HG03442 (cell line): ENCODE measurements at regions not wholly inside any gene's neighbourhood (a gene's known extent, or its start where the extent isn't known, plus 50 kb on each side); places are given as distances from the start of the nearest gene placed in this dataset.
A peak's percentile ranks its signal among the peaks of the same experiment; 100 is the strongest.

ENCODE experiments used
- ATAC-seq: cut with Tn5 transposase; IDR thresholded peaks from one replicate; pipeline ENCODE4 v1.9.1; 2021; ENCODE audit warnings: mild to moderate bottlenecking, moderate library complexity; ENCODE audit not compliant: unreplicated experiment

- no peak for ATAC-seq
These were observed 165.3 kb upstream of the FAM241A start for GRCh38 chr4:111979921-111980320.

DNA sequence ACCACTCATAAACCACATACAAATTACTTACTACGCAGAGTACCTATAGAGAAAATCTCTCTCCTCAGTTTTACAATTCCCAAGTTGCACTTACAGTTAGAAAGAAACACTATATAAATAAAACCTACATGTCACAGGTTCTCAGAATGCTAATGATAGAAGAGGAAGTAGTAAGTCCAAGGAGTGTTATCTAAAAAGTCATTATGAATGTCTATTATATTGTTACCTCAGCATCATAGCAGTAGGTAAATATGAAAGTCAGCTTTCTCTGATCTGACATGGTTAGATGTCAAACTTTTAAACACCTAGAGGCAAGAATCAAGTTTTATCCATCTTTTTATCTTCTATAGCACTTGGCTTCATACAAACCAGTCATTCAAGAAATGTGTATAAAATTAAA, 163.2 kb upstream of the FAM241A start:
- no peak for ATAC-seq

DNA sequence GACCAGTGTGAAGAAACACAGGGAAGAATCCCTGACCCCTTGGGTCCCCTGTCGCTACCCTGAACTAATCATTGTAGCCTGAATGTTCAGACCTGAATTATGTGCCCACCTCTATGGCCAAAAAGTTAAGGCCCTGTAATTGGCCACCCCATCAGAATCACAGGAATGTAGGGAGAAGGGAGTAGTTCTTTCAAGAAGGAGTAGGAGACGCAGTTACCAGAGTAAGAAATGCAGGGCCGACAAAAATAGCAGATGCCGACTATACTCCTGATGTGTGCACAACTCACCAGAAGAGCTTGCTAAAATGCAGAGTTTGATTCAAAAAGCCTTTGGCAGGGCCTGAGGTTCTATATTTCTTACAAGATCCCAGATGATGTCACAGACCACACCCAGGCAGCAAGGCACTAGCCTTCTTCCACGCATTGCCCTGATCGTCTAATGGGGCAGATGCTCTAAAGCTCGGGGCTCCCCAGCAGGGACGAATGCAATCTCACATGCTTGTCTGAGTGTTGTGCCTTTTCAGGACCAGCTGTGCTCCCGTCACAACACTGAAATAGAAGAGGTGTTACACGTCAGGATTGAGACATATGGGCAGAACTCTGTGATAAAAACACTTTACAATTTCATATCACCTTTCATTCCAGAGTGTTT, 161.0 kb upstream of the FAM241A start:
- ATAC-seq, result no peak

DNA sequence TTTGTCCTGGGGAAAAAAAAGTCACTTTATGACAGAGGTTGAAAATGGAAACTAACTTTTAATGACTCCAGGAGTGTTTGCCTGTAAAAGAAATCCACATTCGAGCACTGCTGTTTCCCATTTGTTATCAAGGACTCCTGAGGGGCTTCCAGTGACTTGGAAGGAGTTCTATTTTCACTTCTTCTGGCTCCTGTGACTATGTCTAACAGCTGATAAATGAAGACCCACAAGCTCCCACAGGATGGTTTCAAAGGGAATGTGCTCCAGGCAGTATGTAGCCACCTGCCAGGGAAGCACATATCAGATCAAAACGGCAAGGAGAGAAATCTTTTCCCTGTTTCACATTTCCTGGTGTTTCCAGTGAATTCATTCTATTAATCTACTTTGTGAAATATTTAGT, 159.8 kb upstream of the FAM241A start:
- ATAC-seq, result no peak

GRCh38 chr4:111986095-111986494, 159.2 kb upstream of the FAM241A start:
- ATAC-seq, result no peak

GRCh38 chr4:111988514-111988913, 156.7 kb upstream of the FAM241A start:
- no peak for ATAC-seq

- ATAC-seq, result no peak
These were observed 155.4 kb upstream of the FAM241A start for GRCh38 chr4:111989817-111990216.

DNA sequence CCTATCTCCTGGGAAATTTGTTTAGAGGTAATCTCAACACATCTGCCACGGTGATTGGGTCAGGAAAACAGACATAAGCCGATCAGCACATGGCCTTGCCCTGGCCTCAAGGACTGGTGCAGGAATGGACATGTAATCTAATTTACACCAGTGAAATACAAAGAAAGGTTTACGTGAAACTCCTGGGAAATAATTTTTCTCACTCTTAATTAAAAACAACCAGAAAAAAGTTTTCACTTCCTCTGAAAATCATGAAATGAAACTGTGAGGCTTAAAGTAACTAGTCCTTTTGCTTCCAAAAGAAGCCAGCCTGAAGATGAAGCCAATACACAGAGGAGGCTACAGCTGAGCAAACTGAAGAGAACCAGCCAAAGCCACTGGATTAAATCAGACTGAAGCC, 154.1 kb upstream of the FAM241A start:
- peak; percentile 95 for ATAC-seq

DNA sequence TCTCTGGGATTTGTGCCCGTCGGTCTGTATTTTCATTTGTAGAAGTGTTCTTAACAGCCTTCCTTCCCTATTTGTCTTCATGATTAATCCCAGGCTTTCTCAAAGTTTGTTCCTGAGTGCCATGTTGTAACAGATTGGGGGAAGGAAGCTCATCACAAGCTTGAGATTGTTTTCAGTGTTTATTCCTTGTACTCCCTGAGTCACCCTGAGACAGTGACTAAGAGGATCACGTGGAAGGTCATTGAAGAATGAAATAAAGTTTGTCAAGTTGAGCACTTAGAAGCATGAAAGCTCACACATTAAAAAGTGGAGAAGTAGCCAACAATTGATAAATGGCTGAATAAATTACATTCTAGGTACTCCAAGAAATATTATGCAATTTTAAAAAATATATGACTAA, 153.5 kb upstream of the FAM241A start:
- no peak for ATAC-seq

DNA sequence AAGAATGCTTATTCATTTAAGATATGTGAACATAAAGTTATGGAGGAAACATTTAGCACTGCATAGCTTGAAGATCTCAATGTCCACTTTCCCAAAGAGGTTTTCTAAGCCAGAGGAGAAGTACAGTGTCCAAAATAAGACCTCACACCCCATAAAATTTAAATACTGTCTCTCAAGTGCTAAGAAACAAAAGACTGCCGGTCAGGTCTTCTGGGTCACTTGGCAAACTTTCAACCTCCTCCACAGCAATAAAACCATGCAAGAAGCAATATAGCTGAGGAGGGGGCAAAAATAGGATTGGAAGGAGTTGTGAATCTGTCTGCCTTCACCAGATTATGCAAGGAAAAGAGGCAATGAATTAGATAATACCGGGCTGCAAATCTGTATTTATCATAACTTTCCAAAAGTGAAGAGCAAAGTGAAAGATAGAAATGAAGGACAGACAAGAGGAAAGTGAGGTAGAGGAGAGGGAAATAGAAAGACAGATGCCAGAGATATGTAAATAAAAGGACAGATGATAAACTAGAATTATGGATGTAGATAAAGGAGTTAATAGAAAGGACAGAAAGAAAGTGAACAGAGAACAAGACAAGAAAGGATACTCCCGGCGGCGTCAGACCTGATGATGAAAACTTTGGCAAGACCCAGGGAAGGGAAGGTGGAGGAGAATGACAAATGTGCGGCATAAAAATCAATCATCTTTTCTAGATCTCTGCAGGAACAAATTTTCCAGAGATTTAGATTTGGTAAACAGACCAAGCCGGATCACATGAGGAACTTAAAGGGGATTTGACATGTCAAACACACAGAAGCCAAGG, 152.7 kb upstream of the FAM241A start:
- no peak for ATAC-seq

- ATAC-seq, result no peak
These were observed 150.9 kb upstream of the FAM241A start for GRCh38 chr4:111994392-111994791.

DNA sequence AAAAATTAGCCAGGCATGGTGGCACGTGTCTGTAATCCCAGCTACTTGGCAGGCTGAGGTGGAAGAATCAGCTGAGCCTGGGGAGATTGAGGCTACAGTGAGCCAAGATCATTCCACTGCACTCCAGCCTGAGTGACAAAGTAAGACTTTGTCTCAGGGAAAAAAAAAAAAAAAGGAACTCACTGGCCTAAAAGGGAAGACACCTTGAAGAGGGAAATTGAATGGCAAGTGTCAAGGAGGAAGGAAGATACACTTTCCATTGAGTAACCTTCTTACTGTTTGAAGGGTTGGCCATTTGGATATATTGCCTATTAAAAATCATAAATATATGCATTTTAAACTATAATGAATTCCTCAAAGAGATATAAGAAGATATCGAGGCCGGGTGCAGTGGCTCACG, 147.5 kb upstream of the FAM241A start:
- ATAC-seq, result no peak

DNA sequence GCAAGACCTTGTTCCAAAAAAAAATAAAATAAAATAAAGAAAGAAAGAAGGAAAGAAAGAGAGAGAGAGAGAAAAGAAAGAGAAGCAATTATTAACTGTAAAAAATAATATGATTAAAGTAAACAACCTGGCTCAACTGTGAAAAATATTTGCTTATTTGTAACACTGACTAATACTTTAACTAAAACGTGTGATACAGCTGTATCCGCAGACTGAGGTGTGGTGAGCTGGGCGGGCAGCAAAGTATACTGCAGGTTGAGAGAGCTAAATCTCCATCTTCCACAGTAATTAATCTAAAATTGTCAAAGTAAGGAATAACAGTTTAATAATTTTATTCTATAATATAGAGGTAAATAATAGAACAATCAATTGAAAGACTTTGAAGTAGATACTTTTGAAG, 145.5 kb upstream of the FAM241A start:
- ATAC-seq, result no peak

GRCh38 chr4:112001041-112001440, 144.2 kb upstream of the FAM241A start:
- ATAC-seq, result no peak

DNA sequence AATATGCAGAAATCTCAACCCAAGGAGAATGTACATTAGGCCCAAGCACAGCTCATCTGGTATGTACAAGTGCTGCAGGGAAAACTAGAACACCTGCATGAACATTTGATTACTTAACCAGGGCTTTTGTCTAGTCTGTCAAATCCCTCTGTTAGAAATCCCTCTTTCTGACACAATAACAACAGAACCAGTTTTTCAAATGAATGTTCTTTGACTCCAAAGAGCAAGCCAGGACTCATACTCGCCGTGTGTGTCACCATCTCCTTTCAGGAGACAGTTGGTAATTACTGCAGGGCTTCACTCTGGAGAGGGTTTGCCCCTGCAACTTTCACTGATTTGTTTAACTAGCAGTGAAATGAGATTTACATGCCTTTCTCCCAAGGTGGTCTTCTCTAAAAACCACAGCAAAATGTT, 143.0 kb upstream of the FAM241A start:
- no peak for ATAC-seq

DNA sequence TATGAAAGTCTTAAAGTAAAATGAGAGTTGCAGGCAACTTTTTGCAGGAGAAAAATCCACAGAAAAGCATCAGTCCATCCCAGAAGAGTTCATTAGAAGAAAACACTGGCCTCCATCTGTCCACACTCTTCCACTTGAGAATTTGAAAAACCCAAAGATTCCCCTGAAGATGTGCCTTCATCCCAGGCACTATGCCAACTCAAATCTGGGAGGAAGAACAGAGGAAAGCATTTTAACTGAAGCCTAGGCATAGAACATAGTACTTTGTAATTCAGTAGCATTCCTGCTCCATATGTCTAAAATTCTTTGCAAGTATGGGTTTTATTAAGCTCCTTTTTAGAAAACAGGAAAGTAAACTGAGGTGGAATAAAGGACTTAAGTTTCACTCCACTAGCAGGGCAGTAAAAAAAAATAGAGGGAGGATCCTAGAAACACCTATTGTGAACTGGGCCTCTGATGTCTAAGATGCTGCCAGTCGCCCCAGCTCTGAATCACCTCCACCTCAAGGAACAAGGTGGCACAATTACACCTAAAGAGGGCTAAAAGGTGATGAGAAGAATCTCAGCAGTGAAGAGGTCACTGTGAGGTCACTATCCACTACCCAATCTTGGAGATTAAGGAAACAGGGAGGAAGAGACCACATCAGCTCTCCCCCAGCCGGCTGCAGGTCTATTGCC, 141.9 kb upstream of the FAM241A start:
- no peak for ATAC-seq

- no peak for ATAC-seq
These were observed 140.2 kb upstream of the FAM241A start for GRCh38 chr4:112005027-112005426.

DNA sequence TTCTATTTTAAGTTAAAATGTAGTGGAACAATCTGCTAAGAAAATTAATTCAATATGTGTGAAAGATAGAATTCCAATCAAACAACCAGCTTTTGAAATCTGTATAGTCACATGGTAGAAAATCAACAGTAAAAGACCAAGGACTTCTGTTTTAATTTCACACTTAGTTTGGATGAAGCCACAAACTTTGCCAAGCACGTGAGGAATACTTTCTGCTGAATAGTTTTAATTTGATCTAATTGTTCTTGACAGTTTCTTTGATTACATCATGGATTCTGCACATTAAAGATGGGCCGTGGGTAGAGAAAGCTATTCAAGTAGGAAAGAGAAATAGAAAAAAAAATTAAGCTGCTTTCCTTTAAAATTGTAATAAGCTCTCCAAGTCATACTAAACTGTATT, 137.9 kb upstream of the FAM241A start:
- ATAC-seq, result no peak

DNA sequence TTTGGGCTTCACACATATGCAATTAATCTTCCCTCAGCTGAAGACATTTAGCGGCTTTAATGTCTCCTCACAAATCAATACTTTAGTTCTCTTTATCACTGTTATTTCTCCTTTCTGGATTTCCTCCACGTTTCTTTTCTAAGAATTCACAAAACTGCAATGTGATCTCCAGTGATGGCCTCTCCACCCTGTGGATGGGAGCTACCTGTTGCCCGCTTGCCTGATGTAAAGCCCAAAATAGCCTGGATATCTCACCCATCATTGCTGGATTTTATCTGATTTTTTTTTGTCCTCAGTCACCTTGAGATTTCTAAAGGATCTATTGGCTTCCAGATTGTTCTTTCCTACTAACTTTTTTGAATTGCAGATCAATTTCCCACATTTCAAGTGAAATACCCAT, 129.3 kb upstream of the FAM241A start:
- ATAC-seq, result no peak

- ATAC-seq, result no peak
These were observed 121.8 kb upstream of the FAM241A start for GRCh38 chr4:112023402-112023950.

DNA sequence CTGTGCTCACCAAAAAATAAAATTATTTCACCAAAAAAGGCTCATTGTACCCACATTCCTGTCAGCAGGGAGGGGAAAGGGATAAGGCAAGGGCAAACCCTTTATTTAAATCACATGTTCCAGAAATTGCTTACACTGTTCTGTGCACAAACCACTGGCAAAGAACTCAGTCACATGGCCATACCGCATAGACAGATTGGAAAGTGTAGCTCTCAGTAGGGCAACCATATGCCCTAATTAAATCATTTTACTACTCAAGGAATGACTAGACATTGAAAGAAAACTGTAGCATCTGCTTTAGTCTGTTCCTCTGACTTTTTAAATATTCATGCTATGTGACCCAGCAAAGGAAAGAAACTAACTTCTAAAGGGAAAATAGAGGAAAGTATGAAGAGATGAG, 119.2 kb upstream of the FAM241A start:
- no peak for ATAC-seq

DNA sequence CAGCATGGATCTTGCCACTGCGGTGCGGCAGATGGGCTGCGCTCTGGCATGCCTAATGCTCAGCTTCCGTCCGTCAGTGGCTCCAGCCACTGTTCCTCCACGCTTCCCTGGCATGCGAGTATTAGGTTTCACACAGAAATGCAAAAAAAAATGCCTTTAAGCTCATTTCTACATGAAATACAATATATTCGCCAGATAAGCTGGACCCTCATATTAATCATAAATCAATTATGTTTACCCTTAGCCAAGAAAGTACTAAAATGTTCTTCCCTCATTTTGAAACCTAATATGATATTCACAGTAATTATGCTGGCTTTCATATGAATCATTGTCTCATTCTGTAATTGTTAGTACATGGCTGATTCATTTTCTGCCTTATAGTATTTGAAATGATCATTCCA, 115.5 kb upstream of the FAM241A start:
- no peak for ATAC-seq
